ENCODE measurements at regions not wholly inside any gene's neighbourhood (a gene's known extent, or its start where the extent isn't known, plus 50 kb on each side); places are given as distances from the start of the nearest gene placed in this dataset.

DNA sequence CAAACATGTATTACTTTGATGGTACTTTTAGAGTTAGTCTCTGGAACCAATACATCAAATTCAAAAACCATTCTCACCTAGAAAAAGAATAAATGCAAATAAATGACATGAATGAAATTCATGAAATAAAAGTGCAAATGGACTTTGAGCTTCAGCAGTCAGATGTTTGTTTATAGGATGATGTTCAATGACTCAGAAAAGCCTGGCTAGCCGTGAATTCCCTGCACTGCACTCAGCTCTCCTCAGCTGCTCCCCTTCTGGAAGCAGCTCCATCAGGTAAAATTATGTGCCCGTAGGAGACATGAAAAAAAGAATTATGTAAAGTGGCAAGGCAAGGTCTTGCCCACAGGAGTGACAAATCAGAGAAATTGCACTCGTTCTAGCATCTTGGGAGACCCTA is 390.6 kb downstream of the GPM6A start:
- TF ChIP-seq, protein P1, sequence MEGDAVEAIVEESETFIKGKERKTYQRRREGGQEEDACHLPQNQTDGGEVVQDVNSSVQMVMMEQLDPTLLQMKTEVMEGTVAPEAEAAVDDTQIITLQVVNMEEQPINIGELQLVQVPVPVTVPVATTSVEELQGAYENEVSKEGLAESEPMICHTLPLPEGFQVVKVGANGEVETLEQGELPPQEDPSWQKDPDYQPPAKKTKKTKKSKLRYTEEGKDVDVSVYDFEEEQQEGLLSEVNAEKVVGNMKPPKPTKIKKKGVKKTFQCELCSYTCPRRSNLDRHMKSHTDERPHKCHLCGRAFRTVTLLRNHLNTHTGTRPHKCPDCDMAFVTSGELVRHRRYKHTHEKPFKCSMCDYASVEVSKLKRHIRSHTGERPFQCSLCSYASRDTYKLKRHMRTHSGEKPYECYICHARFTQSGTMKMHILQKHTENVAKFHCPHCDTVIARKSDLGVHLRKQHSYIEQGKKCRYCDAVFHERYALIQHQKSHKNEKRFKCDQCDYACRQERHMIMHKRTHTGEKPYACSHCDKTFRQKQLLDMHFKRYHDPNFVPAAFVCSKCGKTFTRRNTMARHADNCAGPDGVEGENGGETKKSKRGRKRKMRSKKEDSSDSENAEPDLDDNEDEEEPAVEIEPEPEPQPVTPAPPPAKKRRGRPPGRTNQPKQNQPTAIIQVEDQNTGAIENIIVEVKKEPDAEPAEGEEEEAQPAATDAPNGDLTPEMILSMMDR (IDR thresholded peaks at IDR 0.05; ENCODE audit: insufficient read depth, low read depth, low read length): no peak
- no peak for TF ChIP-seq EZH2 (IDR thresholded peaks at IDR 0.05; ENCODE audit: insufficient read depth, low read length)
